Thoracic aorta (tissue), 2 donors: ENCODE measurements at regions not wholly inside any gene's neighbourhood (a gene's known extent, or its start where the extent isn't known, plus 50 kb on each side); places are given as distances from the start of the nearest gene placed in this dataset.

Experiments
- ATAC-seq: fragments of 150-250 bp; one replicate; pipeline ENCODE4 v1.8.0; 2017; ENCODE audit warnings: low read depth; ENCODE audit not compliant: insufficient number of reproducible peaks, low FRiP score
- DNase-seq: peaks from one replicate; pipeline ENCODE4 v3.0.0-alpha.2; 2020; ENCODE audit warnings: low spot score
- H3K27ac ChIP-seq, 2 donors: fragments of 200-600 bp; sonication (generic); 1 replicate in 1 of 2; 2 replicates in 1 of 2; pipeline ENCODE4 v1.5.1; 2016; ENCODE audit warnings: mild to moderate bottlenecking in 2 of 2, moderate library complexity in 2 of 2
- H3K27me3 ChIP-seq: fragments of 200-600 bp; sonication (generic); replicated peaks from 2 replicates; pipeline ENCODE4 v1.6.0; 2016; ENCODE audit warnings: mild to moderate bottlenecking; ENCODE audit not compliant: insufficient read depth
- H3K36me3 ChIP-seq: fragments of 200-600 bp; sonication (generic); one replicate; pipeline ENCODE4 v1.5.1; 2016
- H3K4me1 ChIP-seq, 2 donors: fragments of 200-600 bp; sonication (generic); 1 replicate in 1 of 2; 2 replicates in 1 of 2; pipeline versions ENCODE4 v1.5.1 to v1.6.0; 2016; ENCODE audit warnings: low read depth in 2 of 2, mild to moderate bottlenecking in 1 of 2; ENCODE audit not compliant: control insufficient read depth in 1 of 2
- H3K4me3 ChIP-seq: fragments of 200-600 bp; sonication (generic); 2 replicates; pipeline ENCODE4 v1.5.1; 2016; ENCODE audit warnings: mild to moderate bottlenecking
- H3K9me3 ChIP-seq: fragments of 200-600 bp; sonication (generic); 2 replicates; pipeline ENCODE4 v1.5.1; 2016
- TF ChIP-seq, protein P1 (sequence below): fragments of 200-600 bp; sonication (generic); IDR thresholded peaks from one replicate; pipeline ENCODE4 v1.5.1; 2019; ENCODE audit warnings: antibody characterized with exemption

DNA sequence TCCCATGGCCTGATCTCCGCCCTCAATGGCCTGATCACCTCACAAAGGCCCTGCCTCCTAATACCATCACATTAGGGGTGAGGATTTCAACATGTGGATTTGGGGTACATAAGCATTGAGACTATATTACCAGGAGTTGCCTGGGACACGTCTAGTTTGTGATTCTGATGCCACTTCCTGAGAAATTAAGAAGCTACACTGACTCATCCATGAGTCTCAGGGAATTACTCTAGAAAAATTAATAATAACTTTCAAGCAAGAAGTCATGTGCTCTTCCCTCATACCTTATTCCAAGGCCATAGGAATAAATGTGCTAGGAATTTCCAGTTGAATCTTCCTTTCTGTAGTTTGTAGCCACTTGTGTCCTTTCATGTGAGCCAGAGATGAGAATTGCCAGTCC, 519.3 kb upstream of the MKI67 start:
- TF ChIP-seq, protein P1, sequence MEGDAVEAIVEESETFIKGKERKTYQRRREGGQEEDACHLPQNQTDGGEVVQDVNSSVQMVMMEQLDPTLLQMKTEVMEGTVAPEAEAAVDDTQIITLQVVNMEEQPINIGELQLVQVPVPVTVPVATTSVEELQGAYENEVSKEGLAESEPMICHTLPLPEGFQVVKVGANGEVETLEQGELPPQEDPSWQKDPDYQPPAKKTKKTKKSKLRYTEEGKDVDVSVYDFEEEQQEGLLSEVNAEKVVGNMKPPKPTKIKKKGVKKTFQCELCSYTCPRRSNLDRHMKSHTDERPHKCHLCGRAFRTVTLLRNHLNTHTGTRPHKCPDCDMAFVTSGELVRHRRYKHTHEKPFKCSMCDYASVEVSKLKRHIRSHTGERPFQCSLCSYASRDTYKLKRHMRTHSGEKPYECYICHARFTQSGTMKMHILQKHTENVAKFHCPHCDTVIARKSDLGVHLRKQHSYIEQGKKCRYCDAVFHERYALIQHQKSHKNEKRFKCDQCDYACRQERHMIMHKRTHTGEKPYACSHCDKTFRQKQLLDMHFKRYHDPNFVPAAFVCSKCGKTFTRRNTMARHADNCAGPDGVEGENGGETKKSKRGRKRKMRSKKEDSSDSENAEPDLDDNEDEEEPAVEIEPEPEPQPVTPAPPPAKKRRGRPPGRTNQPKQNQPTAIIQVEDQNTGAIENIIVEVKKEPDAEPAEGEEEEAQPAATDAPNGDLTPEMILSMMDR = no peak
- Histone ChIP-seq H3K27me3 (no peaks in the 10 kb centered on the region), H3K36me3 (no peaks in the 10 kb centered on the region), H3K4me1 (no peaks in the 10 kb centered on the region), H3K27ac (no peak overlapping the region), H3K4me3 (no peak overlapping the region), H3K9me3 (no peaks in the 10 kb centered on the region)
- DNase-seq = no peak
- no peak for ATAC-seq

DNA sequence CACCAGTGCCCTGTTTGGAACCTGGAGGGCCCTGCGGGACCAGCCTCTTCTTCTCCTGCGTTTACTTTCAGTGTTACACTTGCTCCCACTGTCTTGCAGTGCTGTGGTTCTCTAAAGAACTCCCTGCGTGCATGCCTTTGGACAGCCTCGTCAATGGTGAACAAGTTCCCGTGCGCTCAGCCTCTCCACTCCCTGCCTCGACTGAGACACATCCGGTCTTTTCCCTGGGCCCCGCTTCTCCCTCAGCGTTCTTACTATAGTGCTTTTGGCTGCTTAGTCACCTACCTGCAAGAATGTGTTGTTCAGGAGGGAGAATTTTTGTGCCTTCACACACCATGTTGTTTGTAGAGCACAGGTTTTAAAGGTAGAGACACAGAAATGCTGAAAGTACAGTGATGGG, 520.7 kb upstream of the MKI67 start:
- Histone ChIP-seq H3K27ac (no peak overlapping the region), H3K27me3 (no peaks in the 10 kb centered on the region), H3K4me3 (no peak overlapping the region), H3K9me3 (no peaks in the 10 kb centered on the region), H3K36me3 (no peaks in the 10 kb centered on the region), H3K4me1 (no peaks in the 10 kb centered on the region)
- ATAC-seq (no peak), DNase-seq (no peak)
- TF ChIP-seq, protein P1 = no peak

DNA sequence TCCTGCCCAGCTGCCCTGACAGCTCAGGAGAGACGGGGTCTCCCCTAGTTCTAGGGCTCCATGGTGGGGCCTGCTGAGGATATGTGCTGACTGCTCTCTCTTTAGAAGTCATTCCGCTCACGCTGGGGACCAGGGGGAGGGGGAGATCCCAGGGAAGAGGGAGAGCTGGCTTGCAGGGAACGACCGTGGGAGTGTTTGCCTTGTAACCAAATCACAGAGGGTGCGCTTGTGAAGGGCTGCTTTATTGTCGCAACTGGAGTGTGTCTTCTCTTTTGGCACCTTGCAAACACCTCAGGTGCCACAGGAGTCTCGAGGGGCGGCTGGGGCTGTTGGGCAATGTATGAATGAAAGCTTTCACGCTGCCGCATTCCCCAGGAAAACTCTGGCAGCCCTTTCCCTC, 531.3 kb upstream of the MKI67 start:
- TF ChIP-seq, protein P1 = no peak
- Histone ChIP-seq H3K27me3 (no peaks in the 10 kb centered on the region), H3K9me3 (no peaks in the 10 kb centered on the region), H3K36me3 (no peaks in the 10 kb centered on the region), H3K27ac (no peak overlapping the region), H3K4me3 (no peak overlapping the region), H3K4me1 (no peaks in the 10 kb centered on the region)
- DNase-seq = no peak
- ATAC-seq = no peak

GRCh38 chr10:128660726-128661125, 534.5 kb upstream of the MKI67 start:
- no peaks in the 10 kb centered on the region for H3K27me3 ChIP-seq
- ATAC-seq (no peak), DNase-seq (no peak)
- H3K4me1 ChIP-seq = no peaks in the 10 kb centered on the region
- H3K9me3 ChIP-seq = no peaks in the 10 kb centered on the region
- H3K4me3 ChIP-seq = no peak overlapping the region
- TF ChIP-seq, protein P1 = no peak
- no peak overlapping the region for H3K27ac ChIP-seq
- no peaks in the 10 kb centered on the region for H3K36me3 ChIP-seq

DNA sequence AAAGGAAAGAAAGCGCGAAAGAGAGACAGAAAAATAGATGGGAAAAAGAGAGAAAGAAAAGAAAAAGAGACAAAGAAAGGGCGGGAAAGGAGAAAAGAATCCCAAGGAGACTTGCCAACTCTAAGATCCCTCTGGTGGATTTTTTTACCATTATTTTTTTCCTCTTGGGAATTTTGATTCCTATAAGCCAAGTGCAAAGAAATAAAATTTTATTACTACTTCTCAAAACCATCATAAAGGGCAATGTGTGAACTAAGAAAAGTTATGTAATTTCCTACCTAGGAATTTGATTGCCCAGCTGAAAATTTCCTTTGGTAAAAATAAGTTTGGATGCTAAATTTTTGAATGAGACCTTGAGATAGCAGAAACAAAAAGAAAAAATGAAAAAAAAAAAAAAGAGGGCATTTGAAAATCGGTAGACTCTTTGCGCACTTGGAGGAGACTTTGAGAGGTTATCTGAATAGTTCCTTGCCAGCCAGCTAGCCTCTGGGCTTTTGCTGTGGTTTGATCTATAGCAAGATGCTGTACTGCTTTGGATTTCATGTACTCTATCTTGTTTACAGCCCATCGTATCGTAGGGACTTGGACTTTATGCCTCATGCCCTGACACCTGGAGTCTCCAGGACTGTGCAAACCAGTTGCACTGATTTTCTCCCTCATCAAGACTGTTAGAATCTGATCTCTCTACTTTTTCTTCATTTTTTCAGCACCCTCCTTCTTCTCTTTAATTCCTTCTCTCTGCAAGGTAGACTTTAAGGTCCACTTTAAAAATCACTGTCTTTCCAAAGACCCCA, 535.4 kb upstream of the MKI67 start:
- H3K4me3 ChIP-seq = no peak overlapping the region
- H3K27ac ChIP-seq = no peak overlapping the region
- TF ChIP-seq, protein P1 = no peak
- no peaks in the 10 kb centered on the region for H3K27me3 ChIP-seq
- H3K9me3 ChIP-seq = no peaks in the 10 kb centered on the region
- no peaks in the 10 kb centered on the region for H3K36me3 ChIP-seq
- DNase-seq (no peak), ATAC-seq (no peak)
- H3K4me1 ChIP-seq = no peaks in the 10 kb centered on the region
